ENCODE measurements at regions not wholly inside any gene's neighbourhood (a gene's known extent, or its start where the extent isn't known, plus 50 kb on each side); places are given as distances from the start of the nearest gene placed in this dataset.

DNA sequence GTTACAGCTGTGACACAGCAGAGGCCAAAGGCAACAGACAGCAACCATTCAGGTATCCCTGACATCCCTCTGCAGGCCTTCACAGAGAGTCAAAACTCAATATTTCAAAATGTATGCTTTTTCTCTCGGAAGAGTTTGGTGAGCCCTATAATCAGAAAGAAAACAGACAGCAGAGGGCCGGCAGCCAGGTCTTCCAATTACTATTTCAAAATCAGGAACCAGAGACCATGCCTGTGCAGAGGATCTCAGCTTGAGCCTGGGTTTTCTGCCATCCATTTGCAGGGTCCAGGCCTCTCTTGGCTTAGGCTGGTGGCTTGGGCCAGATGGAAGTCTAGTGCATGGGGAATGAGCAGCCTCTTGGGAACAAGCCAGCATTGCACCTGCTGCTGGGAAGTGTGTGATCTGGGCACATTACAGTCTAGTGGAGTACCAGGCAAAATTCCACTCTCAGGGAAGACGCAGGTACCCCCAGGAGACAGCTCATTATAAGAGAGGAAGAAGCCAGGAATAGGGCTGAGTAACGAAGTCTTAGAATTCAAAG, 231.3 kb downstream of the ENC1 start:
- H3K27me3 ChIP-seq: no peaks in the 10 kb centered on the region
- H3K4me1 ChIP-seq: peaks cover 26% of the 10 kb centered on the region
- H3K9me3 ChIP-seq (ENCODE audit: low read depth): no peaks in the 10 kb centered on the region
- no peak for TF ChIP-seq EZH2 (IDR thresholded peaks at IDR 0.05)
- no peak for TF ChIP-seq EZH2phosphoT487 (IDR thresholded peaks at IDR 0.05)
- TF ChIP-seq, protein P1, sequence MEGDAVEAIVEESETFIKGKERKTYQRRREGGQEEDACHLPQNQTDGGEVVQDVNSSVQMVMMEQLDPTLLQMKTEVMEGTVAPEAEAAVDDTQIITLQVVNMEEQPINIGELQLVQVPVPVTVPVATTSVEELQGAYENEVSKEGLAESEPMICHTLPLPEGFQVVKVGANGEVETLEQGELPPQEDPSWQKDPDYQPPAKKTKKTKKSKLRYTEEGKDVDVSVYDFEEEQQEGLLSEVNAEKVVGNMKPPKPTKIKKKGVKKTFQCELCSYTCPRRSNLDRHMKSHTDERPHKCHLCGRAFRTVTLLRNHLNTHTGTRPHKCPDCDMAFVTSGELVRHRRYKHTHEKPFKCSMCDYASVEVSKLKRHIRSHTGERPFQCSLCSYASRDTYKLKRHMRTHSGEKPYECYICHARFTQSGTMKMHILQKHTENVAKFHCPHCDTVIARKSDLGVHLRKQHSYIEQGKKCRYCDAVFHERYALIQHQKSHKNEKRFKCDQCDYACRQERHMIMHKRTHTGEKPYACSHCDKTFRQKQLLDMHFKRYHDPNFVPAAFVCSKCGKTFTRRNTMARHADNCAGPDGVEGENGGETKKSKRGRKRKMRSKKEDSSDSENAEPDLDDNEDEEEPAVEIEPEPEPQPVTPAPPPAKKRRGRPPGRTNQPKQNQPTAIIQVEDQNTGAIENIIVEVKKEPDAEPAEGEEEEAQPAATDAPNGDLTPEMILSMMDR (IDR thresholded peaks at IDR 0.05): no peak
- H3K4me3 ChIP-seq: no peak overlapping the region
- Mint-ChIP-seq H3K4me1 (peaks cover 36% of the 10 kb centered on the region), H3K4me3 (no peak overlapping the region), H3K27me3 (ENCODE audit: insufficient read depth, low read depth) (peaks cover 13% of the 10 kb centered on the region), H3K9me3 (no peaks in the 10 kb centered on the region), H3K27ac (no peak overlapping the region), H3K36me3 (no peaks in the 10 kb centered on the region)
- no peak overlapping the region for H3K9ac ChIP-seq
- H4K20me1 ChIP-seq (ENCODE audit: low read depth): no peaks in the 10 kb centered on the region
- no peak overlapping the region for H2AFZ ChIP-seq (replicated peaks)
- H3K79me2 ChIP-seq (ENCODE audit: low read depth): no peaks in the 10 kb centered on the region
- no peak overlapping the region for H3K27ac ChIP-seq
- no peaks in the 10 kb centered on the region for H3F3A ChIP-seq (ENCODE audit: low read depth)
- no peaks in the 10 kb centered on the region for H3K36me3 ChIP-seq
- no peak overlapping the region for H3K4me2 ChIP-seq
- no peak for DNase-seq (ENCODE audit: low spot score)

DNA sequence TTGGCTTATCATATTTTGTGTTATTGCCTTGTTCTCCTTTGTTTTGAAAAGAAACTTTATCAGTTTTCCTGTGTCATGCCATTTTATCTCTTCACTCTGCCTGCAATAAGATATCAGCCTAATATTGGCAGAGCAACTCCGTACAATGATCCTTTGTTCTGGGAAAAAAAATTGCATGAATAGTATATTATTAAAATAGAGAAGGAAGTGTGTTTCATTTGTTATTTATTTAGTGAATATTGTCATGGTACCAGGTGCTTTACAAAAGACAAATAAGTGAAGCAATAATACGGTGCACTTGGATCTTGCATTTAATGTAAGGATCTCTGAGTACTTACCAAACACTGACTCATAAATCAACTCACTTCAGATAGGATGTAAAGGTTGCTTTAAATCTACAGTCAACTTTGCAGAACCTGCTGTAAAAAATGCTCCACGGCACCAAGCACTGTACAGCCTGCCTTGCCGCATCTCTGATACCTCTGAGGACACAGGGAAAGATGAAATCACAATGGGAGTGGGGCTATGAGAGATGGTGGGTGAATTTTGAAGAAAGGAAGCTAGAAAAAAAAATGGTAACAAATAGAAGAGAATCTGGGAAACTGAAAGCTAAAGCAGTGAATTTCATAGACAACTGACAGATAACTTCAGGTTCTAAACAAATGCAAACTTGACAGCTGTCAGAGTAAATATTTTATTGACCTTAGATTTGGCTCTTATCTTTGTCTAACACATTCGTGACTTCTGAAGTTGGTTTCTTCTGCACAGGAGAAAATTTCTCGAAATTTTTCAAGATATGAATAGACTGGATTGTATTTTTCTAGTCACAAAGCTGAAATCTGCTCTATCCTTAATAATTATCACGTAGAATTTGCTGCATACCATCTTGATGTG, 232.1 kb downstream of the ENC1 start:
- Mint-ChIP-seq H3K27ac (no peak overlapping the region), H3K27me3 (ENCODE audit: insufficient read depth, low read depth) (peaks cover 13% of the 10 kb centered on the region), H3K36me3 (no peaks in the 10 kb centered on the region), H3K4me1 (peaks cover 34% of the 10 kb centered on the region), H3K9me3 (no peaks in the 10 kb centered on the region), H3K4me3 (no peak overlapping the region)
- no peak overlapping the region for H3K9ac ChIP-seq
- no peak overlapping the region for H3K4me2 ChIP-seq
- H2AFZ ChIP-seq (replicated peaks): no peak overlapping the region
- no peak overlapping the region for H3K4me3 ChIP-seq
- no peaks in the 10 kb centered on the region for H3K27me3 ChIP-seq
- TF ChIP-seq, protein P1 (IDR thresholded peaks at IDR 0.05): no peak
- TF ChIP-seq EZH2phosphoT487 (IDR thresholded peaks at IDR 0.05): no peak
- no peak for TF ChIP-seq EZH2 (IDR thresholded peaks at IDR 0.05)
- H3F3A ChIP-seq (ENCODE audit: low read depth): no peaks in the 10 kb centered on the region
- no peaks in the 10 kb centered on the region for H3K79me2 ChIP-seq (ENCODE audit: low read depth)
- no peaks in the 10 kb centered on the region for H3K36me3 ChIP-seq
- H4K20me1 ChIP-seq (ENCODE audit: low read depth): no peaks in the 10 kb centered on the region
- DNase-seq (ENCODE audit: low spot score): no peak
- H3K9me3 ChIP-seq (ENCODE audit: low read depth): no peaks in the 10 kb centered on the region
- peaks cover 25% of the 10 kb centered on the region for H3K4me1 ChIP-seq
- H3K27ac ChIP-seq: no peak overlapping the region

DNA sequence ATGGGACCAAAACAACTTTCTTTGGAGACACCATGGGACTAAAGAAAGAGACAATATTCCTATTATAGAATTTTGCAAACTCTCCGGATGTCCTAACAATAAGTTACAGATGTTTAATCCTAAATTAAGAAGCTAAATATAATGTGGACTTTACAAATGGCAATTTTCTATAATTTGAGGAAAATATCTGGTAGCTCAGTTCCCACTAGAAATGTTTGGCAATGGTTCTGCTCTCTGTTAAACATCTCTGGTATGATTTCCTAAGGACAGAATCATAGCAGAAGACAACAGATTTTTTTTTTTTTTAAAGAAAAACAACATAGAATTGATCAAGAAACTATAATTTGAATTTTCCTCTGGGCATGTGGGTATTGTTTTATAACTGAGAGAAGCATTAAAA, 232.8 kb downstream of the ENC1 start:
- Histone ChIP-seq H4K20me1 (ENCODE audit: low read depth) (no peaks in the 10 kb centered on the region), H2AFZ (replicated peaks) (no peak overlapping the region), H3K79me2 (ENCODE audit: low read depth) (no peaks in the 10 kb centered on the region), H3K4me3 (no peak overlapping the region), H3K4me1 (peaks cover 21% of the 10 kb centered on the region), H3K9me3 (ENCODE audit: low read depth) (no peaks in the 10 kb centered on the region), H3K36me3 (no peaks in the 10 kb centered on the region), H3F3A (ENCODE audit: low read depth) (no peaks in the 10 kb centered on the region), H3K9ac (no peak overlapping the region), H3K4me2 (no peak overlapping the region), H3K27ac (no peak overlapping the region), H3K27me3 (no peaks in the 10 kb centered on the region)
- DNase-seq (ENCODE audit: low spot score): no peak
- Mint-ChIP-seq H3K4me3 (no peak overlapping the region), H3K9me3 (no peaks in the 10 kb centered on the region), H3K27me3 (ENCODE audit: insufficient read depth, low read depth) (peaks cover 13% of the 10 kb centered on the region), H3K36me3 (no peaks in the 10 kb centered on the region), H3K27ac (no peak overlapping the region), H3K4me1 (peaks cover 34% of the 10 kb centered on the region)
- TF ChIP-seq, protein P1 (IDR thresholded peaks at IDR 0.05): no peak
- TF ChIP-seq EZH2 (IDR thresholded peaks at IDR 0.05) (no peak), EZH2phosphoT487 (IDR thresholded peaks at IDR 0.05) (no peak)
